ENCODE measurements at regions not wholly inside any gene's neighbourhood (a gene's known extent, or its start where the extent isn't known, plus 50 kb on each side); places are given as distances from the start of the nearest gene placed in this dataset.

GRCh38 chr3:177640319-177640965 is 443.2 kb upstream of the TBL1XR1 start:
- no peak overlapping the region for H2AFZ ChIP-seq (ENCODE audit: insufficient read depth, low read depth, low read length, poor library complexity, severe bottlenecking)
- POLR2A ChIA-PET = no interaction called here
- WGBS (ENCODE audit: insufficient coverage) = 75% methylated on average over 8 of the region's 8 CpGs

GRCh38 chr3:177641206-177641605 is 443.9 kb upstream of the TBL1XR1 start:
- no peak overlapping the region for H3K27ac Mint-ChIP-seq

More at GRCh38 chr3:177640319-177640965, 443.2 kb upstream of the TBL1XR1 start:
- peaks cover 0 to 4% (median 0%) of the 10 kb centered on the region in 4 experiments for H3K27me3 ChIP-seq (replicated peaks in 1 of 4; ENCODE audit: control extremely low read depth in 1 of 4, control insufficient read depth in 3 of 4, insufficient read depth in 4 of 4, low read length in 3 of 4)
- no peaks in the 10 kb centered on the region for H4K20me1 ChIP-seq (ENCODE audit: control insufficient read depth, insufficient read depth, low read length, poor library complexity, severe bottlenecking)
- no peak overlapping the region for H3K9ac ChIP-seq (ENCODE audit: low read length)
- intact Hi-C loops (cut with micrococcal nuclease) = no loop called here
- H3K4me3 ChIP-seq (ENCODE audit: control extremely low read depth in 1 of 5, extremely low read depth in 1 of 5, insufficient read depth in 1 of 5, low read depth in 2 of 5, low read length in 4 of 5) = no peak overlapping the region
- H3K36me3 ChIP-seq (replicated peaks in 1 of 2; ENCODE audit: control extremely low read depth in 1 of 2, control insufficient read depth in 1 of 2, extremely low read depth in 1 of 2, insufficient read depth in 2 of 2, low read length in 1 of 2) = no peaks in the 10 kb centered on the region
- H3K9me3 Mint-ChIP-seq (ENCODE audit: insufficient read depth) = peaks cover 2% of the 10 kb centered on the region
- DNase-seq (no peak), ATAC-seq (ENCODE audit: low read depth) (no peak)
- TF ChIP-seq CTCF (IDR thresholded peaks at IDR 0.05) (no peak), EZH2 (IDR thresholded peaks at IDR 0.05; ENCODE audit: borderline replicate concordance, insufficient read depth, low read depth, low read length, poor library complexity, severe bottlenecking) (no peak)
- CTCF ChIA-PET = no interaction called here
- H3K4me2 ChIP-seq (replicated peaks; ENCODE audit: low read depth, low read length, poor library complexity, severe bottlenecking) = no peak overlapping the region
- H3K79me2 ChIP-seq (ENCODE audit: control insufficient read depth, insufficient read depth, low read length) = no peaks in the 10 kb centered on the region
- peaks cover 4% of the 10 kb centered on the region for H3K4me1 Mint-ChIP-seq
- H3K9me3 ChIP-seq (ENCODE audit: control extremely low read depth in 1 of 3, control insufficient read depth in 2 of 3, insufficient read depth in 1 of 3, low read length in 2 of 3) = peaks cover 0 to 7% (median 0%) of the 10 kb centered on the region in 3 donors
- H3K27me3 Mint-ChIP-seq = peaks cover 2% of the 10 kb centered on the region
- peaks cover 5 to 12% of the 10 kb centered on the region in 2 donors for H3K4me1 ChIP-seq (ENCODE audit: control insufficient read depth in 2 of 2, insufficient read depth in 2 of 2, low read length in 2 of 2)
- no peak overlapping the region for H3K27ac ChIP-seq (ENCODE audit: low read length in 2 of 2)
- no peak overlapping the region for H3K27ac Mint-ChIP-seq
- H3K4me3 Mint-ChIP-seq = no peak overlapping the region

More at GRCh38 chr3:177641206-177641605, 443.9 kb upstream of the TBL1XR1 start:
- Histone ChIP-seq H3K36me3 (replicated peaks in 1 of 2; ENCODE audit: control extremely low read depth in 1 of 2, control insufficient read depth in 1 of 2, extremely low read depth in 1 of 2, insufficient read depth in 2 of 2, low read length in 1 of 2) (no peaks in the 10 kb centered on the region), H3K4me3 (ENCODE audit: control extremely low read depth in 1 of 5, extremely low read depth in 1 of 5, insufficient read depth in 1 of 5, low read depth in 2 of 5, low read length in 4 of 5) (no peak overlapping the region), H2AFZ (ENCODE audit: insufficient read depth, low read depth, low read length, poor library complexity, severe bottlenecking) (no peak overlapping the region), H3K4me2 (replicated peaks; ENCODE audit: low read depth, low read length, poor library complexity, severe bottlenecking) (no peak overlapping the region), H3K27ac (ENCODE audit: low read length in 2 of 2) (no peak overlapping the region), H3K4me1 (ENCODE audit: control insufficient read depth in 2 of 2, insufficient read depth in 2 of 2, low read length in 2 of 2) (peaks cover 5 to 12% of the 10 kb centered on the region in 2 donors), H3K9me3 (ENCODE audit: control extremely low read depth in 1 of 3, control insufficient read depth in 2 of 3, insufficient read depth in 1 of 3, low read length in 2 of 3) (peaks cover 0 to 7% (median 0%) of the 10 kb centered on the region in 3 donors), H3K79me2 (ENCODE audit: control insufficient read depth, insufficient read depth, low read length) (no peaks in the 10 kb centered on the region), H3K27me3 (replicated peaks in 1 of 4; ENCODE audit: control extremely low read depth in 1 of 4, control insufficient read depth in 3 of 4, insufficient read depth in 4 of 4, low read length in 3 of 4) (peaks cover 0 to 4% (median 0%) of the 10 kb centered on the region in 4 experiments), H4K20me1 (ENCODE audit: control insufficient read depth, insufficient read depth, low read length, poor library complexity, severe bottlenecking) (no peaks in the 10 kb centered on the region), H3K9ac (ENCODE audit: low read length) (no peak overlapping the region)
- Mint-ChIP-seq H3K4me3 (no peak overlapping the region), H3K9me3 (ENCODE audit: insufficient read depth) (no peaks in the 10 kb centered on the region), H3K4me1 (peaks cover 5% of the 10 kb centered on the region), H3K27me3 (peaks cover 2% of the 10 kb centered on the region)
- CTCF ChIA-PET = no interaction called here
- intact Hi-C loops (cut with micrococcal nuclease) = no loop called here
- TF ChIP-seq CTCF (IDR thresholded peaks at IDR 0.05) (no peak), EZH2 (IDR thresholded peaks at IDR 0.05; ENCODE audit: borderline replicate concordance, insufficient read depth, low read depth, low read length, poor library complexity, severe bottlenecking) (no peak)
- DNase-seq = no peak
- WGBS (ENCODE audit: insufficient coverage) = 100% methylated on average over 1 of the region's 1 CpG
- no peak for ATAC-seq (ENCODE audit: low read depth)
- POLR2A ChIA-PET = no interaction called here
